Neural progenitor cell (in vitro differentiated cells): ENCODE measurements at regions not wholly inside any gene's neighbourhood (a gene's known extent, or its start where the extent isn't known, plus 50 kb on each side); places are given as distances from the start of the nearest gene placed in this dataset.

Source experiments
- DNase-seq: peaks from one replicate; pipeline ENCODE4 v3.0.0-alpha.2; 2016; ENCODE audit warnings: low spot score
- H2AFZ ChIP-seq: fragments of 200-600 bp; sonication (generic); replicated peaks from 2 replicates; pipeline ENCODE4 v1.6.1; 2016; ENCODE audit warnings: antibody characterized with exemption
- H3F3A ChIP-seq: fragments of 200-600 bp; sonication (generic); 2 replicates; pipeline ENCODE4 v1.6.1; 2016; ENCODE audit warnings: antibody characterized with exemption, low read depth
- H3K27ac ChIP-seq: fragments of 200-600 bp; sonication (generic); 2 replicates; pipeline ENCODE4 v1.5.1; 2016; ENCODE audit warnings: mild to moderate bottlenecking
- H3K27me3 ChIP-seq: fragments of 200-600 bp; sonication (generic); 2 replicates; pipeline ENCODE4 v1.6.1; 2016; ENCODE audit warnings: mild to moderate bottlenecking, moderate library complexity
- H3K36me3 ChIP-seq: fragments of 200-600 bp; sonication (generic); 2 replicates; pipeline ENCODE4 v1.5.1; 2016
- H3K4me1 ChIP-seq: fragments of 200-600 bp; sonication (generic); 2 replicates; pipeline ENCODE4 v1.6.1; 2016; ENCODE audit warnings: mixed run types
- H3K4me2 ChIP-seq: fragments of 200-600 bp; sonication (generic); 2 replicates; pipeline ENCODE4 v1.6.1; 2016
- H3K4me3 ChIP-seq: fragments of 200-600 bp; sonication (generic); 2 replicates; pipeline ENCODE4 v1.5.1; 2016
- H3K79me2 ChIP-seq: fragments of 200-600 bp; sonication (generic); 2 replicates; pipeline ENCODE4 v1.6.1; 2016; ENCODE audit warnings: low read depth
- H3K9ac ChIP-seq: fragments of 200-600 bp; sonication (generic); 2 replicates; pipeline ENCODE4 v1.6.1; 2016
- H3K9me3 ChIP-seq: fragments of 200-600 bp; sonication (generic); 2 replicates; pipeline ENCODE4 v1.5.1; 2016; ENCODE audit warnings: low read depth
- H4K20me1 ChIP-seq: fragments of 200-600 bp; sonication (generic); 2 replicates; pipeline ENCODE4 v1.6.1; 2016; ENCODE audit warnings: low read depth
- H3K27ac Mint-ChIP-seq: 3 replicates; pipeline ENCODE4 v1.8.0; 2021; ENCODE audit warnings: mixed read lengths
- H3K27me3 Mint-ChIP-seq: 2 replicates; pipeline ENCODE4 v1.8.0; 2022; ENCODE audit warnings: low read depth, mild to moderate bottlenecking, inconsistent platforms, moderate library complexity, mixed read lengths; ENCODE audit not compliant: insufficient read depth
- H3K36me3 Mint-ChIP-seq: 3 replicates; pipeline ENCODE4 v1.8.0; 2021; ENCODE audit warnings: mixed read lengths
- H3K4me1 Mint-ChIP-seq: 3 replicates; pipeline ENCODE4 v1.8.0; 2021; ENCODE audit warnings: mixed read lengths
- H3K4me3 Mint-ChIP-seq: 3 replicates; pipeline ENCODE4 v1.8.0; 2021; ENCODE audit warnings: mild to moderate bottlenecking, moderate library complexity, mixed read lengths
- H3K9me3 Mint-ChIP-seq: 3 replicates; pipeline ENCODE4 v1.8.0; 2020; ENCODE audit warnings: mixed read lengths
- CTCF ChIP-seq: fragments of 200-600 bp; sonication (generic); IDR thresholded peaks from 2 replicates; pipeline ENCODE4 v1.5.1; 2017; ENCODE audit warnings: antibody characterized with exemption, mild to moderate bottlenecking
- EZH2 ChIP-seq: fragments of 200-600 bp; sonication (generic); IDR thresholded peaks from 2 replicates; pipeline ENCODE4 v1.6.1; 2017; ENCODE audit warnings: antibody characterized with exemption, mild to moderate bottlenecking, moderate library complexity
- EZH2phosphoT487 ChIP-seq: fragments of 200-600 bp; sonication (generic); IDR thresholded peaks from 2 replicates; pipeline ENCODE4 v1.6.1; 2017; ENCODE audit warnings: antibody characterized with exemption

DNA sequence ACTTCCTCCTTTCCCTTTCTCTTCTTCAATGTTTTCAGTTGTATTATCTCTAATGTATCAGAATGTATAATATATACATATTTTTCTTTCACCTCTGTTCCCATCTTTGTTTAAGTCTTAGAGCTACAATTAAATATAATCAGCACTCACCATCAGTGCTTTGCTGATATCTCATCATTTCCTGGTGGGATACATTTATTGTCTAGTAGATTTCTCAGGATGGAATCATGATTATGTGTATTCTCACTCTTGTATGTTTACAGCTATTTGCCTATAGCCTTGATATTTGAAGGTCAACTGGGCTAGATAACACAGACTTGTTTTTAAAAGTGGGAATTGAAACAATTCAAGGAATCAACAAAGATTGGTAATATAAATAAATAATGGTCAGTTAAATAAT is 124.9 kb upstream of the EEA1 start:
- no peaks in the 10 kb centered on the region for H3K36me3 Mint-ChIP-seq
- Histone ChIP-seq H3K9me3 (no peaks in the 10 kb centered on the region), H3K27ac (no peak overlapping the region), H3K36me3 (no peaks in the 10 kb centered on the region), H3K9ac (no peak overlapping the region), H4K20me1 (no peaks in the 10 kb centered on the region), H3K4me2 (no peak overlapping the region), H2AFZ (no peak overlapping the region), H3K4me3 (no peak overlapping the region), H3F3A (no peaks in the 10 kb centered on the region), H3K4me1 (peaks cover 26% of the 10 kb centered on the region), H3K79me2 (no peaks in the 10 kb centered on the region), H3K27me3 (no peaks in the 10 kb centered on the region)
- H3K4me1 Mint-ChIP-seq = peaks cover 43% of the 10 kb centered on the region
- no peak for TF ChIP-seq EZH2phosphoT487
- TF ChIP-seq CTCF = no peak
- no peak for TF ChIP-seq EZH2
- peaks cover 10% of the 10 kb centered on the region for H3K27me3 Mint-ChIP-seq
- no peak overlapping the region for H3K27ac Mint-ChIP-seq
- no peak for DNase-seq
- H3K4me3 Mint-ChIP-seq = no peak overlapping the region
- H3K9me3 Mint-ChIP-seq = no peaks in the 10 kb centered on the region

DNA sequence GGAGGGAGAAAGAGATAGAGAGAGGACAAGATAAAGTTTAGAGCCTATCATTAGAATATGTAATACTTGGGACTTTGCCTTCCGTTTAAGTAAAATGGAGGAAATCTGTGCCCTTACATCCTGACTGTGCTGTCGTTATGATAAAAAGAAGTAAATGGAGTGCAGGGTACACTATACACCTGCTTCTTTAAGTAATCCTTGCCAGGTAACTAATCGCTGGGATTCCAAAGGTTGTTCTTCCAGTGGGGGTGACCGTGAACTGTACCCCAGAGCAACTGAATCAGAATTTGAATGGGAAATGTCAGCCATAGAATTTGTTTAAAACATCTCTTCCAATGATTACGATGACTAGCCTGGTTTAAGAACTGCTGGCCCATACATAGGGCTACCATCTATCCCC is 126.1 kb upstream of the EEA1 start:
- peaks cover 23% of the 10 kb centered on the region for H3K4me1 ChIP-seq
- H3K4me3 ChIP-seq = no peak overlapping the region
- Mint-ChIP-seq H3K4me1 (peaks cover 40% of the 10 kb centered on the region), H3K27me3 (peaks cover 10% of the 10 kb centered on the region), H3K27ac (no peak overlapping the region), H3K9me3 (no peaks in the 10 kb centered on the region), H3K4me3 (no peak overlapping the region), H3K36me3 (no peaks in the 10 kb centered on the region)
- H3K27me3 ChIP-seq = no peaks in the 10 kb centered on the region
- no peak overlapping the region for H3K4me2 ChIP-seq
- no peak overlapping the region for H3K9ac ChIP-seq
- H3K9me3 ChIP-seq = no peaks in the 10 kb centered on the region
- H2AFZ ChIP-seq = no peak overlapping the region
- no peak for TF ChIP-seq EZH2
- TF ChIP-seq EZH2phosphoT487 = no peak
- TF ChIP-seq CTCF = no peak
- no peaks in the 10 kb centered on the region for H3K36me3 ChIP-seq
- no peak for DNase-seq
- H3K27ac ChIP-seq = no peak overlapping the region
- H3K79me2 ChIP-seq = no peaks in the 10 kb centered on the region
- H3F3A ChIP-seq = no peaks in the 10 kb centered on the region
- H4K20me1 ChIP-seq = no peaks in the 10 kb centered on the region

DNA sequence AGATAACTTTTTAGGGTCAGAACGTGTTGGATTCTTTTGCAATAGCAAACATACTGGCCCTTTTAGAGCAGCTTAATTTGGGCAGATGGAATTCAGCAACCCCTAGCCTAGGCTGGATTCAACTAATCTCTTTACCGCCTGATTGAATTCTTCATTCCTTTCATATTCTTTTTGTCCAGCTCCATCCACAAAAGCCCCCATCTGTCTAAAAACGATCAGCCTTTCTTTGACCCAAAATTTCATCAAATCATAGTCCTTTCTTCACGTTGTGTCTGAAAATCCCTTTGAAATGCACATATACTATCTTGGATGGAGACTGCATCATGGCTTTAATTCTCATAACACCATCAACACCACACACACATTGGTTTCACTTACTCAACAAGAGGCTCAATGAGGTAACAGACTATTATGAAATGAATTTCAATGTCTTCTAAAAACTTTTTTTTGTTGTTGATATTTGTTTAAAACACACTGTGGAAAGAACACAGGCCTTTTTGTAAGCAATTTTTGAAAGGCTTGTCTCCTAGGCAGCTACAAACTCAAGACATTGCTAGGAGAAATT is 128.0 kb upstream of the EEA1 start:
- no peaks in the 10 kb centered on the region for H3K9me3 ChIP-seq
- Mint-ChIP-seq H3K27ac (peak overlapping the region; percentile 12), H3K4me1 (peaks cover 49% of the 10 kb centered on the region), H3K27me3 (peaks cover 10% of the 10 kb centered on the region), H3K9me3 (no peaks in the 10 kb centered on the region), H3K36me3 (no peaks in the 10 kb centered on the region), H3K4me3 (no peak overlapping the region)
- H3K36me3 ChIP-seq = no peaks in the 10 kb centered on the region
- H3K4me2 ChIP-seq = no peak overlapping the region
- TF ChIP-seq CTCF (no peak), EZH2 (no peak), EZH2phosphoT487 (no peak)
- no peaks in the 10 kb centered on the region for H3K79me2 ChIP-seq
- no peak overlapping the region for H3K4me3 ChIP-seq
- H4K20me1 ChIP-seq = no peaks in the 10 kb centered on the region
- no peak overlapping the region for H3K9ac ChIP-seq
- H2AFZ ChIP-seq = no peak overlapping the region
- H3K27me3 ChIP-seq = no peaks in the 10 kb centered on the region
- H3K4me1 ChIP-seq = peaks cover 33% of the 10 kb centered on the region
- H3F3A ChIP-seq = peaks cover 6% of the 10 kb centered on the region
- no peak overlapping the region for H3K27ac ChIP-seq
- peak; percentile 37 for DNase-seq
